Heart left ventricle (tissue), 16 donors: ENCODE measurements at regions not wholly inside any gene's neighbourhood (a gene's known extent, or its start where the extent isn't known, plus 50 kb on each side); places are given as distances from the start of the nearest gene placed in this dataset.
"Not testable (repeated sequence)": the region's sequence is repeated elsewhere in the genome, so short reads cannot be mapped to it uniquely, and the experiment has no call there.

Experiments
- ATAC-seq, 4 donors: fragments of 200-7000 bp; cut with Tn5 transposase; one replicate each; pipeline ENCODE4 v1.9.1; 2020 to 2022; ENCODE audit warnings: moderate library complexity in 4 of 4, mild to moderate bottlenecking in 3 of 4, moderate number of reproducible peaks in 1 of 4
- DNase-seq, 5 donors: peaks; one replicate each; pipeline ENCODE4 v3.0.0-alpha.2; 2020
- H3K27ac ChIP-seq, 12 donors: fragments of 200-600 bp; sonication (generic) in 4 of 12; one replicate each; pipeline versions ENCODE4 v1.5.0 to v1.8.0; 2016 to 2022; ENCODE audit warnings: mild to moderate bottlenecking in 2 of 12
- H3K27me3 ChIP-seq, 9 donors: fragments of 200-600 bp; sonication (generic) in 2 of 9; one replicate each; pipeline versions ENCODE4 v1.5.1 to v1.8.0; 2016 to 2022; ENCODE audit warnings: mild to moderate bottlenecking in 3 of 9
- H3K36me3 ChIP-seq, 9 donors: fragments of 200-600 bp; sonication (generic) in 2 of 9; one replicate each; pipeline versions ENCODE4 v1.5.0 to v1.8.0; 2018 to 2022; ENCODE audit warnings: mild to moderate bottlenecking in 2 of 9
- H3K4me1 ChIP-seq, 12 donors: fragments of 200-600 bp; sonication (generic) in 4 of 12; one replicate each; pipeline versions ENCODE4 v1.5.0 to v1.8.0; 2016 to 2022; ENCODE audit warnings: mild to moderate bottlenecking in 3 of 12
- H3K4me3 ChIP-seq, 12 donors: fragments of 200-600 bp; sonication (generic) in 4 of 12; one replicate each; pipeline versions ENCODE4 v1.5.0 to v1.8.0; 2017 to 2022; ENCODE audit warnings: mild to moderate bottlenecking in 9 of 12, moderate library complexity in 4 of 12
- H3K9me3 ChIP-seq, 12 donors: fragments of 200-600 bp; sonication (generic) in 4 of 12; one replicate each; pipeline versions ENCODE4 v1.5.0 to v1.8.0; 2016 to 2022; ENCODE audit warnings: mild to moderate bottlenecking in 1 of 12
- CTCF ChIP-seq, 12 donors: fragments of 200-600 bp; sonication (generic) in 4 of 12; IDR thresholded peaks; one replicate each; pipeline versions ENCODE4 v1.5.0 to v1.8.0; 2018 to 2022; ENCODE audit warnings: antibody characterized with exemption in 12 of 12, mild to moderate bottlenecking in 5 of 12
- POLR2A ChIP-seq, 2 donors: fragments of 450-650 bp; IDR thresholded peaks; one replicate each; pipeline ENCODE4 v1.6.1; 2017; ENCODE audit warnings: antibody characterized with exemption in 2 of 2, mild to moderate bottlenecking in 2 of 2, moderate library complexity in 2 of 2
- WGBS, 4 donors: extraction: QIAGEN DNeasy Blood & Tissue Kit in 2 of 4; methylation state at CpG; one replicate each; pipeline versions ENCODE4 v1.1.5 to v1.1.7; 2013 to 2018; 5-methylcytosine and 5-hydroxymethylcytosine counted together
- intact Hi-C, 10 donors: fragments of 100-400 bp; cut with DNase I; formaldehyde crosslinking; loops; one replicate each; pipeline versions ENCODE4 v1.11.1 to v1.14.2; 2022
- donor health status: ischemic (EF 13 %, LVEDD 7.1; RV severe dilation, severe dysfunction).
- donor health status: healthy with polysubstance abuse.
- donor health status: DM: no; HTN: yes; CAD: no.
- donor health status: DM: no; HTN: no; CAD: no.
- donor health status: ischemic (EF 25% LVEDD 6.9; RV normal size, moderate dysfunction).
- donor health status: ischemic (EF 25% LVEDD 5.7; RV mildly dilated, moderate dysfunction).
- donor health status: healthy.
- donor health status: DM: yes; HTN: yes; CAD: no.
- donor health status: ischemic (EF 35%, LVEDD 5.7; RV mildly dilated, moderate dysfunction).
- donor health status: nonischemic (EF 11% LVEDD 7.7; RV severe dilation, severe dysfunction).
- donor health status: DM: yes; HTN: yes; CAD: no.
- donor health status: PGD.
- donor health status: ischemic (EF 29% LVEDD 5.4; RV normal size, mild dysfunction).
- donor health status: nonischemic (EF 23%, LVEDD 6.1; RV moderate dilation, normal function).

DNA sequence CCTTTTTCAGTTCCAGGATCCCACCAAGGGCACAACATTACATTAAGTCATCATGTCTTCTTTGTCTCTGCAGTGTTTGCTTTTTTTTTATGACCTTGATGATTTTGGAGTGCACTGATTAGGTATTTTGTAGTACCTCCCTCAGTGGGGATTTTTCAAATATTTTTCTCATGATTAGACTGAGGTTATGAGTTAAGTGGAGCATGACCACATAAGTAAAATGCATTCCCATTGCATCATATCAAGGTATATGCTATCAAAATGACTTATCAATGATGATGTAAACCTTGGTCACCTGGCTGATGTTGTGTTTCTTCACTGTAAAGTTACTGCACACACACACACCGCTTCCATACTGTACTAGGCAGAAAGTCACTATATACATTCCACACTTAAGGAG lies 96.7 kb upstream of the TRPC4 start:
- WGBS, 4 donors, result 80 to 93% (median 90%) methylated on average over 1 of the region's 1 CpG

DNA sequence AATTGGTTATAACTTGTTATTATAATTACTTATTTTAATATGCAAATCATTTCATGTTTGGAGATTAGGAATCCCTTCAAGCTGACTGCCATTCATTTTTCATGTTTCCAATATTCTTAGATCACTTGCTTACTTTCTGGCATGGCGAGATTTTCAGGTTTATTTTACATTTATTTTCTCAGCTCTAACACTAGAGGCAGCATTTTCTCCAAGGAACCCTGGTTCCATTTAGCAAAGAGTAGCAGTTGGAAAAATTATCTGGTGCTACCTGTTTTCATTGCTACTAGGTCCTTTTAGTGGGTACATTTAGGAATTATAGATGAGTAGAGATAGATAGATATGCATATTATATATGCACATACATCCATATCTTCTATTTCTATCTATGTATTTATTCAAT lies 90.9 kb upstream of the TRPC4 start:
- WGBS, 4 donors, result 81 to 91% (median 84%) methylated on average over 1 of the region's 1 CpG
- DNase-seq (no peak), ATAC-seq (no peak)
- intact Hi-C loops, result no loop called here
- no peaks in the 10 kb centered on the region for H3K27me3 ChIP-seq
- H3K36me3 ChIP-seq, result no peaks in the 10 kb centered on the region
- no peak overlapping the region for H3K27ac ChIP-seq
- no peaks in the 10 kb centered on the region for H3K9me3 ChIP-seq
- no peak overlapping the region for H3K4me3 ChIP-seq
- TF ChIP-seq POLR2A (IDR thresholded peaks at IDR 0.05) (no peak), CTCF (IDR thresholded peaks at IDR 0.05) (peak in 1 of 12 donors; percentile 11)
- H3K4me1 ChIP-seq, result no peaks in the 10 kb centered on the region

More for the DNA sequence above, 96.7 kb upstream of the TRPC4 start:
- Histone ChIP-seq H3K4me3 (no peak overlapping the region), H3K4me1 (no peaks in the 10 kb centered on the region), H3K36me3 (no peaks in the 10 kb centered on the region), H3K27ac (no peak overlapping the region), H3K27me3 (no peaks in the 10 kb centered on the region), H3K9me3 (no peaks in the 10 kb centered on the region)
- intact Hi-C loops, result no loop called here
- DNase-seq, result no peak
- TF ChIP-seq POLR2A (IDR thresholded peaks at IDR 0.05), result no peak
- no peak for TF ChIP-seq CTCF (IDR thresholded peaks at IDR 0.05)
- ATAC-seq, result no peak

DNA sequence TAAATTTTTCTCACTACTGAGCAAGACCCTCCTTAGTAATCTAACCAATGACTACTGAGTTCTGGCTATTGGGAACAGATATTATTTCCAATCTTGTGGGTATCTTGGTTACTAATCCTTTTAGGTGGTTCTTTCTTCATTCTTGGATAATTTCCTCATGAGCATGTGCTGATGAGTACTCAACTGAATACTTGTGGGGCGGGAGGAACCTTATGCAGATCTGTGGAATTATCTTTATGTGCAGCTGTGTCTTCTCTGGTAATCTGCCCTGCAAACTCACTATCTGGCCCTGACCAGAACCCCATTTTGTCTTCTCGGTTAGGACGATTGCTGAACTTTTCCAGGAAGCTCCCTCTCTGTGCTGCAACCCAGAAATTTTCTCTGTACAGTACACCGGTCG lies 89.7 kb upstream of the TRPC4 start:
- no peak for ATAC-seq
- DNase-seq, result no peak
- intact Hi-C loops, result no loop called here
- Histone ChIP-seq H3K27me3 (no peaks in the 10 kb centered on the region), H3K36me3 (no peaks in the 10 kb centered on the region), H3K4me1 (no peaks in the 10 kb centered on the region), H3K9me3 (no peaks in the 10 kb centered on the region), H3K27ac (no peak overlapping the region), H3K4me3 (no peak overlapping the region)
- no peak for TF ChIP-seq CTCF (IDR thresholded peaks at IDR 0.05)
- no peak for TF ChIP-seq POLR2A (IDR thresholded peaks at IDR 0.05)
- 75 to 84% (median 80%) methylated on average over 5 of the region's 5 CpGs for WGBS, 4 donors

DNA sequence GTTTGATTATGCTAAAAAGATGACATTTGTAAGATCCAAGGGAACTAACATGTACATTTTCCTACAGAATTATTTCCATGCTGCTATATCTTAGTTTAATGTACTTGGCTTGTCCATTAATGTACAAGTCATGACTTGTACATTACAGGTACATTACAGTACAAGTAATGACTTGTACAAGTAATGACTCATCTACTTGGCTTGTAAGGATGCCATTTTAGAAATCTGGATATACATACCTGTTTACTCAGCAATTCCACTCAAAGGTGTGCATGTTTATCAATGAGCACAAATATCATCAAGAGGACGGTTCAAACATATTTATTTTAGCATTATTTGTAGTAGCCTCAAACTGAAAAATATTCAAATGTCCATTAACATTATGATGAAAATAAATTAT lies 87.0 kb upstream of the TRPC4 start:
- no peaks in the 10 kb centered on the region for H3K4me1 ChIP-seq
- no peaks in the 10 kb centered on the region for H3K36me3 ChIP-seq
- TF ChIP-seq CTCF (IDR thresholded peaks at IDR 0.05), result no peak
- no peak for TF ChIP-seq POLR2A (IDR thresholded peaks at IDR 0.05)
- DNase-seq, result no peak
- no peak overlapping the region for H3K4me3 ChIP-seq
- H3K27ac ChIP-seq, result no peak overlapping the region
- WGBS, 4 donors, result 87 to 94% (median 89%) methylated on average over 1 of the region's 1 CpG
- intact Hi-C loops, result no loop called here
- ATAC-seq, result no peak
- no peaks in the 10 kb centered on the region for H3K9me3 ChIP-seq
- H3K27me3 ChIP-seq, result no peaks in the 10 kb centered on the region

- H3K27me3 ChIP-seq, ATAC-seq, intact Hi-C loops, H3K4me3 ChIP-seq, DNase-seq, H3K9me3 ChIP-seq, H3K36me3 ChIP-seq, H3K27ac ChIP-seq, H3K4me1 ChIP-seq: not testable (repeated sequence)
- whole genome bisulfite sequencing, 4 donors, result 90 to 92% (median 91%) methylated on average over 9 of the region's 9 CpGs
Observed at GRCh38 chr13:37954597-37954996, 85.0 kb upstream of the TRPC4 start.
